GM13976 (cell line): ENCODE measurements at regions not wholly inside any gene's neighbourhood (a gene's known extent, or its start where the extent isn't known, plus 50 kb on each side); places are given as distances from the start of the nearest gene placed in this dataset.

Experiments used
- DNase-seq: peaks from one replicate; pipeline ENCODE4 v3.0.0; 2012; ENCODE audit warnings: low spot score
- CTCF ChIP-seq: IDR thresholded peaks from 2 replicates; pipeline ENCODE4 v1.5.1; 2012; ENCODE audit warnings: borderline replicate concordance, mild to moderate bottlenecking; ENCODE audit not compliant: insufficient read depth; ENCODE audit errors: extremely low read depth, missing control alignments, control extremely low read depth
- in situ Hi-C: fragments of 300-500 bp; cut with MboI; formaldehyde crosslinking; loops from one replicate; pipeline ENCODE4 v1.12.0; 2022; ENCODE audit warnings: low sequenced_read_pairs, mixed read lengths, inconsistent platforms; ENCODE audit not compliant: unreplicated experiment

- TF ChIP-seq CTCF, result no peak
- in situ Hi-C loops, result no loop called here
- no peak for DNase-seq
Measured at GRCh38 chr2:194271293-194271961, 1385.6 kb upstream of the SLC39A10 start.

GRCh38 chr2:194270648-194271047 is 1386.4 kb upstream of the SLC39A10 start:
- in situ Hi-C loops, result no loop called here
- no peak for TF ChIP-seq CTCF
- DNase-seq, result no peak

- no peak for DNase-seq
- in situ Hi-C loops, result no loop called here
- no peak for TF ChIP-seq CTCF
Measured at GRCh38 chr2:194264586-194264985, 1392.4 kb upstream of the SLC39A10 start.

- in situ Hi-C loops, result no loop called here
- TF ChIP-seq CTCF, result no peak
Measured at GRCh38 chr2:194260185-194260584, 1396.8 kb upstream of the SLC39A10 start.

GRCh38 chr2:194257095-194257494 is 1399.9 kb upstream of the SLC39A10 start:
- in situ Hi-C loops, result no loop called here
- TF ChIP-seq CTCF, result no peak
- DNase-seq, result no peak

More at GRCh38 chr2:194260185-194260584, 1396.8 kb upstream of the SLC39A10 start:
- no peak for DNase-seq

- in situ Hi-C loops, result no loop called here
- TF ChIP-seq CTCF, result no peak
- DNase-seq, result no peak
Measured at GRCh38 chr2:194253528-194254259, 1403.3 kb upstream of the SLC39A10 start.
